ENCODE measurements at regions not wholly inside any gene's neighbourhood (a gene's known extent, or its start where the extent isn't known, plus 50 kb on each side); places are given as distances from the start of the nearest gene placed in this dataset.

DNA sequence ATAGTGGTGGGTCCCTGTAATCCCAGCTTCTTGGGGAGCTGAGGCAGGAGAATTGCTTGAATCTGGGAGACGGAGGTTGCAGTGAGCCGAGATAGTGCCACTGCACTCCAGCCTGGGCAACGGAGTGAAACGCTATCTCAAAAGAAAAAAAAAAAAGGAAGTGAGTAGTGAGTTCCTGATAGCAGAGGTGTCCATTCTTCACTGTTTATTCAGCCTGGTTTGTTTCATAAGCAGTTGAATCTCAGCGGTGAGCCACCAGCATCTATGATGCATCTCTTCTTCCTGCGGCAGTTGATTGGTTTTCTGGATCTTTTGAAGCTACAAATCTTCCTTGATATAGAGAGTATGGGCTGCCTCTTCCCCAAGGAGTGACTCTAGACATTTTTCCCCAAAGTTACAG is 316.1 kb upstream of the MTPN start:
- Histone ChIP-seq H3K9ac (ENCODE audit: low read length) (no peak overlapping the region), H3K9me3 (ENCODE audit: control extremely low read depth in 1 of 3, control insufficient read depth in 2 of 3, insufficient read depth in 1 of 3, low read length in 2 of 3) (no peaks in the 10 kb centered on the region), H2AFZ (ENCODE audit: insufficient read depth, low read depth, low read length, poor library complexity, severe bottlenecking) (no peak overlapping the region), H3K4me3 (ENCODE audit: control extremely low read depth in 1 of 5, extremely low read depth in 1 of 5, insufficient read depth in 1 of 5, low read depth in 2 of 5, low read length in 4 of 5) (peak overlapping the region in 1 of 5 experiments; percentile 1), H3K79me2 (ENCODE audit: control insufficient read depth, insufficient read depth, low read length) (no peaks in the 10 kb centered on the region), H3K4me1 (ENCODE audit: control insufficient read depth in 2 of 2, insufficient read depth in 2 of 2, low read length in 2 of 2) (peaks cover 0 to 4% of the 10 kb centered on the region in 2 donors), H3K36me3 (replicated peaks in 1 of 2; ENCODE audit: control extremely low read depth in 1 of 2, control insufficient read depth in 1 of 2, extremely low read depth in 1 of 2, insufficient read depth in 2 of 2, low read length in 1 of 2) (no peaks in the 10 kb centered on the region), H4K20me1 (ENCODE audit: control insufficient read depth, insufficient read depth, low read length, poor library complexity, severe bottlenecking) (no peaks in the 10 kb centered on the region), H3K4me2 (replicated peaks; ENCODE audit: low read depth, low read length, poor library complexity, severe bottlenecking) (peak overlapping the region; percentile 60), H3K27me3 (replicated peaks in 1 of 4; ENCODE audit: control extremely low read depth in 1 of 4, control insufficient read depth in 3 of 4, insufficient read depth in 4 of 4, low read length in 3 of 4) (no peaks in the 10 kb centered on the region), H3K27ac (ENCODE audit: low read length in 2 of 2) (no peak overlapping the region)
- intact Hi-C loops (cut with micrococcal nuclease), result no loop called here
- H3K27ac Mint-ChIP-seq, result no peak overlapping the region
- H3K4me3 Mint-ChIP-seq, result no peak overlapping the region
- no peaks in the 10 kb centered on the region for H3K9me3 Mint-ChIP-seq (ENCODE audit: insufficient read depth)
- H3K27me3 Mint-ChIP-seq, result no peaks in the 10 kb centered on the region
- POLR2A ChIA-PET, result no interaction called here
- 60% methylated on average over 1 of the region's 6 CpGs for WGBS (ENCODE audit: insufficient coverage)
- CTCF ChIA-PET, result interaction anchor here (0.6 kb wide), 1 partner anchor 728 kb away, joined by 3 read pairs; no protein-coding TSS in a partner anchor
- H3K4me1 Mint-ChIP-seq, result no peaks in the 10 kb centered on the region
- TF ChIP-seq, protein P1, sequence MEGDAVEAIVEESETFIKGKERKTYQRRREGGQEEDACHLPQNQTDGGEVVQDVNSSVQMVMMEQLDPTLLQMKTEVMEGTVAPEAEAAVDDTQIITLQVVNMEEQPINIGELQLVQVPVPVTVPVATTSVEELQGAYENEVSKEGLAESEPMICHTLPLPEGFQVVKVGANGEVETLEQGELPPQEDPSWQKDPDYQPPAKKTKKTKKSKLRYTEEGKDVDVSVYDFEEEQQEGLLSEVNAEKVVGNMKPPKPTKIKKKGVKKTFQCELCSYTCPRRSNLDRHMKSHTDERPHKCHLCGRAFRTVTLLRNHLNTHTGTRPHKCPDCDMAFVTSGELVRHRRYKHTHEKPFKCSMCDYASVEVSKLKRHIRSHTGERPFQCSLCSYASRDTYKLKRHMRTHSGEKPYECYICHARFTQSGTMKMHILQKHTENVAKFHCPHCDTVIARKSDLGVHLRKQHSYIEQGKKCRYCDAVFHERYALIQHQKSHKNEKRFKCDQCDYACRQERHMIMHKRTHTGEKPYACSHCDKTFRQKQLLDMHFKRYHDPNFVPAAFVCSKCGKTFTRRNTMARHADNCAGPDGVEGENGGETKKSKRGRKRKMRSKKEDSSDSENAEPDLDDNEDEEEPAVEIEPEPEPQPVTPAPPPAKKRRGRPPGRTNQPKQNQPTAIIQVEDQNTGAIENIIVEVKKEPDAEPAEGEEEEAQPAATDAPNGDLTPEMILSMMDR (IDR thresholded peaks at IDR 0.05), result no peak
- no peak for TF ChIP-seq EZH2 (IDR thresholded peaks at IDR 0.05; ENCODE audit: borderline replicate concordance, insufficient read depth, low read depth, low read length, poor library complexity, severe bottlenecking)
- ATAC-seq (ENCODE audit: low read depth), result no peak
- DNase-seq, result peak; percentile 5

- Histone ChIP-seq H3K27me3 (replicated peaks in 1 of 4; ENCODE audit: control extremely low read depth in 1 of 4, control insufficient read depth in 3 of 4, insufficient read depth in 4 of 4, low read length in 3 of 4) (no peaks in the 10 kb centered on the region), H3K9ac (ENCODE audit: low read length) (no peak overlapping the region), H4K20me1 (ENCODE audit: control insufficient read depth, insufficient read depth, low read length, poor library complexity, severe bottlenecking) (no peaks in the 10 kb centered on the region), H3K4me1 (ENCODE audit: control insufficient read depth in 2 of 2, insufficient read depth in 2 of 2, low read length in 2 of 2) (peaks cover 0 to 4% of the 10 kb centered on the region in 2 donors), H3K36me3 (replicated peaks in 1 of 2; ENCODE audit: control extremely low read depth in 1 of 2, control insufficient read depth in 1 of 2, extremely low read depth in 1 of 2, insufficient read depth in 2 of 2, low read length in 1 of 2) (no peaks in the 10 kb centered on the region), H3K9me3 (ENCODE audit: control extremely low read depth in 1 of 3, control insufficient read depth in 2 of 3, insufficient read depth in 1 of 3, low read length in 2 of 3) (no peaks in the 10 kb centered on the region), H3K4me2 (replicated peaks; ENCODE audit: low read depth, low read length, poor library complexity, severe bottlenecking) (no peak overlapping the region), H2AFZ (ENCODE audit: insufficient read depth, low read depth, low read length, poor library complexity, severe bottlenecking) (no peak overlapping the region), H3K79me2 (ENCODE audit: control insufficient read depth, insufficient read depth, low read length) (no peaks in the 10 kb centered on the region), H3K4me3 (ENCODE audit: control extremely low read depth in 1 of 5, extremely low read depth in 1 of 5, insufficient read depth in 1 of 5, low read depth in 2 of 5, low read length in 4 of 5) (no peak overlapping the region), H3K27ac (ENCODE audit: low read length in 2 of 2) (no peak overlapping the region)
- Mint-ChIP-seq H3K4me1 (no peaks in the 10 kb centered on the region), H3K27me3 (no peaks in the 10 kb centered on the region), H3K9me3 (ENCODE audit: insufficient read depth) (no peaks in the 10 kb centered on the region), H3K27ac (no peak overlapping the region), H3K4me3 (no peak overlapping the region)
- intact Hi-C loops (cut with micrococcal nuclease), result no loop called here
- ChIA-PET CTCF (no interaction called here), POLR2A (no interaction called here)
- ATAC-seq (ENCODE audit: low read depth), result no peak
- DNase-seq, result no peak
- TF ChIP-seq, protein P1 (IDR thresholded peaks at IDR 0.05), result no peak
- no peak for TF ChIP-seq EZH2 (IDR thresholded peaks at IDR 0.05; ENCODE audit: borderline replicate concordance, insufficient read depth, low read depth, low read length, poor library complexity, severe bottlenecking)
Measured at GRCh38 chr7:136292365-136292764, 315.2 kb upstream of the MTPN start.

Data from B cell (primary cell).